ENCODE measurements at regions not wholly inside any gene's neighbourhood (a gene's known extent, or its start where the extent isn't known, plus 50 kb on each side); places are given as distances from the start of the nearest gene placed in this dataset.

DNA sequence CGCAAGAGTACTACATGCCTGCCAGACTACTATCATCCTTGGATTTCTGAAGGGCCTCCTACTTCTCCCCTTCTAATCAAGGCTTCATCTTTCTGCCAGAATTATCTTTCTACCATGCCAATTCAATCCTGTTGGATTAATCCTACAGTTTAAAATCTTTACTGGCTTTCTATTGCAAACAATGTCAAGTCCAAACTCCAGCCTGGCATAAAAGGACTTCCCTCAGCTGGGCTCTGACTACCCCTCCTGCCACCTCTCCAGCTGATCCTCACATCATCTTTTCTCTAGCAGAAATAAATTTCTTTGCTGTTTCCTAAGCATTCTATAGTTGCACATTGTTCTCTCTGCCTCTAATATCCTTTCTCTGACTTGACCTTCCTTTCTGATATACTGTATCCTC, 119.7 kb upstream of the RAD23B start:
- no peak for DNase-seq (ENCODE audit: low read depth)

DNA sequence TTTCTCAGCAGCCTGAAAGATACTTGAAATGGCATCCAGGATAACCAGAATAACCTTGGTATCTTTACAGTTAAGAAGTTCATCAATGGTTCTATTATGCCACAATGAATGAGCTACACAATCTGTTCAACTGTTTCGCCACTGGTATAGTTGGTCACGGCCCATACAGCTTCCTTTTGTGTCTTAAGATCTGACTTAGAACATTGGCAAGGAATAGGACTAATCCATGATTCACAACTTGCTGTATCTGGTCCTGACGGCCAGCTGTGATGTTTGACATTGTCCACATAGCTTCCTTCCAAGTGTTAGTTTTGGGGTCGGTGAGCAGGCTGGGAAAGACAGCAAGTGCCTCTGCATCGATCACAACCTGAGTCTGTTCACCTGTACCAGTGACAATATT, 113.3 kb upstream of the RAD23B start:
- no peak for DNase-seq (ENCODE audit: low read depth)

- no peak for DNase-seq (ENCODE audit: low read depth)
Observed at GRCh38 chr9:107170801-107171200, 112.3 kb upstream of the RAD23B start.

GRCh38 chr9:107172160-107172978, 110.7 kb upstream of the RAD23B start:
- peak; percentile 5 for DNase-seq (ENCODE audit: low read depth)

GRCh38 chr9:107172979-107173347, 110.1 kb upstream of the RAD23B start:
- DNase-seq (ENCODE audit: low read depth), result no peak

DNA sequence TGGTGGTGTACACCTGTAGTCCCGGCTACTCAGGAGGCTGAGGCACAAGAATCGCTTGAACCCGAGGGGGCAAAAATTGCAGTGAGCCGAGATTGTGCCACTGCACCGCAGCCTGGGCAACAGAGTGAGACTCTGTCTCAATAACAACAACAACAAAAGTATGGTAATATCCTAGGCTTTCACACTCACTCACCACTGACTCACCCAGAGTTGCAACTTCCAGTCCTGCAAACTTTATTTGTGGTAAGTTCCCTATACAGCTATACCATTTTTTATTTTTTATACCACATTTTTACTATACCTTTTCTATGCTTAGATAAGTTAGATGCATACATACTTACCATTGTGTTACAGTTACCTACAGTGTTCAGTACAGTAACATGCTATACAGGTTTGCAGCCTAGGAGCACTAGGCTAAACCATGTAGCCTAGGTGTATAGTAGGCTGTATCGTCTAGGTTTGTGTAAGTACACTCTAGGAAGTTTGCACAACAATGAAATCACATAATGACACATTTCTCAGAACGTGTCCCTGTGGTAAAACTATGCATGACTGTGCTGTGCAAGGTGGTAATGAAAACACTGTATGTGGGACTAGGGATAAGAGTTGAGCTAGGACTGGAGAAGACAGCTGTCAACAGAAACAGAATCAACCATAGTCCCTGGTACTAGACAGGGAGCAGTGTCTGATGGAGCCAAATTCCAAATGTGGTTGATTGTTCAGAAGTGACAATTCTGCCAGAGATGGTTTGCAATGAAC, 109.5 kb upstream of the RAD23B start:
- DNase-seq (ENCODE audit: low read depth), result no peak

GRCh38 chr9:107174441-107174840, 108.6 kb upstream of the RAD23B start:
- DNase-seq (ENCODE audit: low read depth), result no peak

- DNase-seq (ENCODE audit: low read depth), result no peak
Observed at GRCh38 chr9:107175041-107175440, 108.0 kb upstream of the RAD23B start.

DNA sequence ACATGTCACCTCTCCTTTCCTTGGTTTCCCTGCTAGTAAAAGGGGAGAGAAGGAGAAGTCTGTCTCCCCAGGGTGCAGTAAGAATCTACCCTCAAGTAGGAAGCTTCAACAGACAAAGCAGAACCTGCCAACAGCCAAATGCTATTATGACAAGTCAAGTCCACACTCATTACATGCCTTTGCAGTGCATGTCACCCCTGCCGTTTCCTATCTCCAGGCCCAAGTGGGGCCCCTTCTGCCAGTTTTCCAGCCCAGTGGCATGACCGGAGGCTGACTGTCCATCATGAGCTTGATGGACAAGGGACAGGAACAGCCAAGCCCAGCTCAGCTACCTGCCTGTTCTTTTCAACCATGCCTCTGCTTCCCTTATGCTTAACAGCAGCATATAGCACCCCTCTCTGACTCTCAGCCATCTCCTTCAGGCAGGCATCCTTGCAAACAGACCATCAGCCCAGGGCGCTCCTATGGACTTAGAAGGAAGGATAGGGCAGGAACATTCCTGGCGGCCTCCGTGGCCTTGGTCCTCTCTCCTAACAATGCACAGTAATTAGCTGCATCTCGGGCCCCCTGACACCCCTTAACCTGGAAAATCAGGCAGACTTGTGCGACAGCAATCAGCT, 107.2 kb upstream of the RAD23B start:
- DNase-seq (ENCODE audit: low read depth), result no peak

DNA sequence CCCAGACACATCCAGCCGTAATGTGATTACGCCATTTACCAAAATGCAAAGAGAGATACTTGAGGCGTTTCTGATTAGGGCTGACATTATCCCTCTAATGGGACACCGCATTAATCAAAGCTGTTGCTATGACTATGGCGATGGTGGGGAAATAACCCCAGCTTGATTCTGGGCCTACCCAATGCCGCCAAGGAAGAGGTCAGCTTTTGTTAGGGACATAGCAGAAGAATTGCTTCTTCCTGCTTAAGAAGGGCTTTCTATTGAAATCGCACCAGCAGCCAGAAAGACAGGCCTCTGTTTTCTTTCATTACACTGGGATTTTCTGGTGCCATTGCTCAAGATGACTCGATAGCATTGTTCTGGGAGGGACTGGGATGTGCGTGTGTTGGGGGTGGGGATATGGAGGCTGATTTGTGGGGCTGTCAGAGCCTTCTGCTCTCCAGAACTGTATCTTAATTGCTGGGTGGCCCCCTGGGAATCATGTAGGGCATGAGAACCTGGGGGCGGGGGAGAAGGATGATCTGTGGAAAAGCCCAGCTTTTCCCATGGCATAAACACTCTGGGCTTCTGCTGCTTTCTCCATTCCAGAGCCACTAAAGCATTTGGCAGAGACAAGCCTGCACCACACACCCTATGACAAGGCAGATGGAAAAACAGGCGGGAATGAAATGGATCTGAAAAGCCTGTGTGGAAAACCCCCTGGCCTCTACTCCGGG, 106.5 kb upstream of the RAD23B start:
- no peak for DNase-seq (ENCODE audit: low read depth)

DNA sequence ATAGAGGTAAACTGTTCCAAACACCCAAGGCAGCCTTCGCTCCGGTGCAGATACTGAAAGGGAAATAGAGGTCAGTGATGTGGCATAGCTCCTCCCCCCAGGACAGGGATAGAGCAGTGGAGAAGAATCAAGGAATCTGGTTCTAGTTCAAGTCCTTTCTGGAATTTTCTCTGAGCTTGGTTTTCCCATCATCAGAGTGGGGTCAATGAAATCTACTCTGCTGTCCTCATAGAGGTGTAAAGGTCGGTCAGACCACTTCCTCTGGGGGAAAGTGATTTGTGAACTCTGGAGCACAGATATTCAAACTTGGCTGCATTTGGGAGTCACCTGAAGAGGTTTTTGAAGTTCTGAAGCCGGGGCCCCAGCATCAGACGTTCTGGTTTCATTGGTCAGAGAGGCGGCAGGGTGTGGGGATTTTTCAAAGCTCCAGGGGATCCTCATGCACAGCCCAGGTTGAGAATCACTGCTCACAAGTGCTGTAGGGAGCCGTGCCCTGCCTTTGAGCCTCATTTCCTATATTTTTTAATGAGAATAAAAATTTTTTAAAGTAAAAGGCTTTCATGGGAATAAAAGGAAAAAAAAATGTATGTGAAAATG, 105.7 kb upstream of the RAD23B start:
- no peak for DNase-seq (ENCODE audit: low read depth)

GRCh38 chr9:107177857-107178256, 105.2 kb upstream of the RAD23B start:
- no peak for DNase-seq (ENCODE audit: low read depth)

DNA sequence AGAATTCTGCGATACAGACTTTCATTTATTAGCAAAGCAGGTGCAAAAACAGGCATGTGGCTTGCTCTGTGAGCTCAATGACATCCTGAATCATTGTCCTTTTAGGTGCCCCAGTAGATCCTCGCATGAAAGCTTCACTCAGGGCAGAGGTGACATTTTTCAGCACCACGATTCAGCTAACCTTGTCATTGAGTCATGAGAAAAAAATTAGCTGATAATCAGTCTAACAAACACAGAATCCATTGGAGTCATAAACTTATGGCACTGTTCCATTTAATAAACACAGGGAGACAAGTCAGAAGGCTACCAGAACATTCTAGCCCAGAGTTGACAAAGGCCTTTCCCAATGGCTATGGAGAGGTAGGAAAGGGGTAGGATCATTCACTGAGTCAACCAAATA, 104.8 kb upstream of the RAD23B start:
- no peak for DNase-seq (ENCODE audit: low read depth)

GRCh38 chr9:107180206-107180605, 102.9 kb upstream of the RAD23B start:
- DNase-seq (ENCODE audit: low read depth), result no peak

GRCh38 chr9:107183176-107183575, 99.9 kb upstream of the RAD23B start:
- DNase-seq (ENCODE audit: low read depth), result no peak

GRCh38 chr9:107188376-107188775, 94.7 kb upstream of the RAD23B start:
- no peak for DNase-seq (ENCODE audit: low read depth)

DNA sequence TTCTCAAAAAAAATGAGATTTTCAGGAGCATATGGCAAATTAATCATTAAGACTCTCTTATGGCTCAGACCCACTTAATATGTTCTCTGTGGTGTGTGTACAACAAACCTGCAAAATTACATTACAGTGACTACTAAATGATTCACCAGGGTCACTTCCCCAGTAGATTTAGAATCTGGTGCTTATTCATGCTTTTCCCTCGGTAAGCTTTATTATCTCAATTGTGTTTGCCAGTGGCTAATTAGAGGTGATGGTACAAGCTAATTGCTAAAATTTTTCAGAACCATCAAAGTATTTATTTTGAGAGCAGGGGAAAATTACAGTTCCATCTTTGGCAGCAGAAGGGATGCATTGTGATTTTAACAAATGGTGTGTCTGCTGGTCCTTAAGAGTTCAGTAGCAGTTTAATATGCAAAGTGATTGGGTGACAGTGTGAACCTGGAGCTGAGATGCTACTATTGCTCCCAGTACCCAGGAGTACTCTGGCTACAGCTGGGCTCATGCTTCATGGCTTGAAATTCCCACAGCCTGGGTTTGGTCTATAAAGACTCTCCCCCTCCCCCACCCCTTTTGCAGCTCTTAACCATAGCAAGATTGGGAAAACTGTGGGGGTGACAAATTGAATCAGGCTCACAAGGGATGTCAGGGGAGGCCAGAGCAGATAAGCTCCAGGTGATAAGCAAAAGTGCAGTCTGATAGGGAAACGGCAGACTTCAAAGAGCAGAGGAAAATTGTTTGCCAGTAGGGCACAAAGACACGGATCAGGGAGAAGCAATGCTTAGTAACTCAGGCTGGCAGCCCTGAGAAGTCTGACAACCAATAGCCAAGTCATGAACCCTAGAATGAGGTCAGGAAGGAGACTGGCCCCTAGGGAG, 92.8 kb upstream of the RAD23B start:
- DNase-seq (ENCODE audit: low read depth), result no peak

DNA sequence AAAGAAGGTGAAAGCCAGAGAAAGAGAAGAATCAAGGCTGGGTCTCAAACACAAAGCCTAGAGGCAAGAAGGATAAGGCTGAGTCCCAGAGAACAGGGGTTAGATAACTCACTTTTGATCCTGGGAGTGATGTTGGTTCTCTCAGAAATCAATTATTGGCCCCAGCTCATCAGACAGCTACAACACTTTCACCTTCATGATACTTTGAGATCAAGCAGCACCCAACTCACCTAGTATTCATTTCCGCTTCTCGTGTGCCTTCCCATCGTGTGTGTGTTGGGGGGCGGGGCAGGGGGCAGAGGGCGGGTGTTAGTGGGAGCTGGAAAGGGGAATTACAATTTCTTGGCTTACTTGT, 92.2 kb upstream of the RAD23B start:
- DNase-seq (ENCODE audit: low read depth), result no peak

DNA sequence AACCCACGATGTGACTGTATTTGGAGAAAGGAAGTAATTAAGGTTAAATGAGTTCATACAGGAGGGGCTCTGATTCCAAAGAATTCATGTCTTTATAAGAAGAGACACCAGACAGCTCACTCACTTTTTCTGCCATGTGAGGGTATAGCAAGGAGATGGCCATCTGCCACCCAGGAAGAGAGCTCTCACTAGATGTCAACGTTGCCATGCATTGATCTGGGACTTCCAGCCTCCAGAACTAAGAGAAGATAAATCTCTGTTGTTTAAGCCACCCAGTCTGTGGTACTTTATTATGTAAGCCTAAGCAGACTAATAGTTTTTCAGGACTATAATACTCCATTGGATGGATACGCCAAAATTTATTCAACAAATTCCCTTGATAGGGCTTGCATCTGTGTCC, 89.8 kb upstream of the RAD23B start:
- no peak for DNase-seq (ENCODE audit: low read depth)

GRCh38 chr9:107198718-107199117, 84.4 kb upstream of the RAD23B start:
- no peak for DNase-seq (ENCODE audit: low read depth)

- no peak for DNase-seq (ENCODE audit: low read depth)
Observed at GRCh38 chr9:107208121-107208520, 75.0 kb upstream of the RAD23B start.

Measured in T-helper 22 cell (primary cell).